GM23338 (cell line): ENCODE measurements at regions not wholly inside any gene's neighbourhood (a gene's known extent, or its start where the extent isn't known, plus 50 kb on each side); places are given as distances from the start of the nearest gene placed in this dataset.

Source experiments
- ATAC-seq: fragments of 200-7000 bp; cut with Tn5 transposase; 3 replicates; pipeline ENCODE4 v1.9.1; 2020
- DNase-seq: peaks from one replicate; pipeline ENCODE4 v3.0.0-alpha.2; 2015; ENCODE audit warnings: low spot score
- H2AFZ ChIP-seq: fragments of 200-600 bp; sonication (generic); 2 replicates; pipeline ENCODE4 v1.8.0; 2016; ENCODE audit warnings: antibody characterized with exemption, mild to moderate bottlenecking, moderate library complexity
- H3F3A ChIP-seq: fragments of 200-600 bp; sonication (generic); replicated peaks from 2 replicates; pipeline ENCODE4 v1.8.0; 2017; ENCODE audit warnings: antibody characterized with exemption, mixed run types, low read depth
- H3K27ac ChIP-seq: fragments of 200-600 bp; sonication (generic); 2 replicates; pipeline ENCODE4 v1.6.1; 2016; ENCODE audit warnings: low read depth
- H3K27me3 ChIP-seq: fragments of 200-600 bp; sonication (generic); 2 replicates; pipeline ENCODE4 v1.8.0; 2016; ENCODE audit warnings: mild to moderate bottlenecking, mixed run types, moderate library complexity; ENCODE audit not compliant: insufficient read depth
- H3K36me3 ChIP-seq: fragments of 200-600 bp; sonication (generic); 2 replicates; pipeline ENCODE4 v1.8.0; 2016; ENCODE audit warnings: mild to moderate bottlenecking; ENCODE audit not compliant: insufficient read depth
- H3K4me1 ChIP-seq: fragments of 200-600 bp; sonication (generic); 2 replicates; pipeline ENCODE4 v1.8.0; 2016; ENCODE audit warnings: mild to moderate bottlenecking, moderate library complexity; ENCODE audit not compliant: insufficient read depth
- H3K4me2 ChIP-seq: fragments of 200-600 bp; sonication (generic); 2 replicates; pipeline ENCODE4 v1.7.1; 2017; ENCODE audit warnings: mixed run types
- H3K4me3 ChIP-seq: fragments of 200-600 bp; sonication (generic); 2 replicates; pipeline ENCODE4 v1.6.1; 2016; ENCODE audit warnings: mixed run types
- H3K79me2 ChIP-seq: fragments of 200-600 bp; sonication (generic); replicated peaks from 2 replicates; pipeline ENCODE4 v1.8.0; 2017; ENCODE audit warnings: mild to moderate bottlenecking; ENCODE audit not compliant: insufficient read depth
- H3K9me2 ChIP-seq: fragments of 200-600 bp; sonication (generic); 2 replicates; pipeline ENCODE4 v1.8.0; 2017; ENCODE audit not compliant: insufficient read depth
- H4K20me1 ChIP-seq: fragments of 200-600 bp; sonication (generic); replicated peaks from 2 replicates; pipeline ENCODE4 v1.8.0; 2017; ENCODE audit warnings: mild to moderate bottlenecking; ENCODE audit not compliant: insufficient read depth
- H3K27ac Mint-ChIP-seq: 2 replicates; pipeline ENCODE4 v1.8.0; 2020; ENCODE audit warnings: inconsistent platforms, mild to moderate bottlenecking, moderate library complexity, mixed read lengths
- H3K27me3 Mint-ChIP-seq: 3 replicates; pipeline ENCODE4 v1.8.0; 2022; ENCODE audit warnings: low read depth, mild to moderate bottlenecking, moderate library complexity, mixed read lengths, inconsistent platforms; ENCODE audit not compliant: insufficient read depth, poor library complexity
- H3K36me3 Mint-ChIP-seq: 3 replicates; pipeline ENCODE4 v1.8.0; 2021; ENCODE audit warnings: low read depth, mild to moderate bottlenecking, inconsistent platforms, moderate library complexity, mixed read lengths
- H3K4me1 Mint-ChIP-seq: 3 replicates; pipeline ENCODE4 v1.8.0; 2020; ENCODE audit warnings: mild to moderate bottlenecking, inconsistent platforms, mixed read lengths
- H3K4me3 Mint-ChIP-seq: 3 replicates; pipeline ENCODE4 v1.8.0; 2021; ENCODE audit warnings: moderate library complexity, mild to moderate bottlenecking, inconsistent platforms, mixed read lengths
- H3K9me3 Mint-ChIP-seq: 3 replicates; pipeline ENCODE4 v1.8.0; 2020; ENCODE audit warnings: moderate library complexity, mild to moderate bottlenecking, inconsistent platforms, mixed read lengths
- CREB1 ChIP-seq: fragments of 250-450 bp; sonication (Bioruptor Pico); IDR thresholded peaks from 2 replicates; pipeline ENCODE4 v1.5.0; 2020; ENCODE audit warnings: low read depth, mild to moderate bottlenecking, moderate library complexity
- EZH2 ChIP-seq: fragments of 200-600 bp; sonication (generic); IDR thresholded peaks from one replicate; pipeline ENCODE4 v1.8.0; 2017; ENCODE audit warnings: antibody characterized with exemption, mild to moderate bottlenecking, low read depth; ENCODE audit not compliant: unreplicated experiment
- EZH2phosphoT487 ChIP-seq: fragments of 200-600 bp; sonication (generic); IDR thresholded peaks from one replicate; pipeline ENCODE4 v1.8.1; 2018; ENCODE audit warnings: antibody characterized with exemption; ENCODE audit not compliant: unreplicated experiment
- JUNB ChIP-seq: IDR thresholded peaks from one replicate; pipeline ENCODE4 v1.6.1; 2016; ENCODE audit warnings: antibody characterized with exemption; ENCODE audit not compliant: unreplicated experiment
- NANOG ChIP-seq: IDR thresholded peaks from 2 replicates; pipeline ENCODE4 v1.6.1; 2016; ENCODE audit warnings: antibody characterized with exemption, borderline replicate concordance
- POLR2AphosphoS5 ChIP-seq: IDR thresholded peaks from 2 replicates; pipeline ENCODE4 v1.6.1; 2016; ENCODE audit warnings: antibody characterized with exemption, low read depth
- STAT1 ChIP-seq: IDR thresholded peaks from one replicate; pipeline ENCODE4 v1.6.1; 2016; ENCODE audit warnings: antibody characterized with exemption; ENCODE audit not compliant: unreplicated experiment
- ZNF114 ChIP-seq: fragments of 250-450 bp; sonication (Bioruptor Pico); IDR thresholded peaks from 2 replicates; pipeline ENCODE4 v1.5.0; 2020; ENCODE audit warnings: mild to moderate bottlenecking, moderate library complexity
- ZNF331 ChIP-seq: fragments of 250-450 bp; sonication (Bioruptor Pico); IDR thresholded peaks from 2 replicates; pipeline ENCODE4 v1.5.0; 2020; ENCODE audit warnings: low read depth, mild to moderate bottlenecking, moderate library complexity
- TF ChIP-seq, protein P1 (sequence below): fragments of 250-450 bp; sonication (Bioruptor Pico); IDR thresholded peaks from 2 replicates; pipeline ENCODE4 v1.5.0; 2020; ENCODE audit warnings: mild to moderate bottlenecking, moderate library complexity
- TF ChIP-seq, protein P2 (sequence below): IDR thresholded peaks from one replicate; pipeline ENCODE4 v1.6.1; 2018; ENCODE audit warnings: antibody characterized with exemption; ENCODE audit not compliant: unreplicated experiment
- TF ChIP-seq, protein P3 (sequence below): IDR thresholded peaks from 2 replicates; pipeline ENCODE4 v1.6.1; 2016; ENCODE audit warnings: antibody characterized with exemption

DNA sequence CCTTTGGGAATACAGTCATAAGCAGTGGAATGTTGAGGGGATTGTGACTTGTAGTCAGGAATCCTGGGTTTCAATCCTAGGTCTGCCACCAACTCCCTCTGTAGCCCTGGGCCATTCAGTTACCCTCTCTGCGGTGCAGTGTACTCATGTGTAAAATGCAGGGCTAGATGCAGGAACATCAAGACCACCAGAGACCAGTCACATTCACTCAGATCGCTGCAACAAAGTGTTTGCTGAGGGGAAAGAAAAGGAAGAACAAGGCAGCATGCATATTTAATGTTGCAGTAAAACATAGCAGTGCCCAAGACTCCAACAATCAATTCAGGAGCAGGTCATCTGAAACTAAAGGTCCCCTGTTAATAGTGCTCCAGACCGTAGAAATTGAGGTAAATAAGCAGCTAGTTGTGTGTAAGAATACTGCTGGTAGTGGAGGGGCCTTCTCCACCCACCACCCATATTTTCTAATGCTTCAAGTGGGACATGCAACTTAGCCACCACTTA, 410.7 kb downstream of the OMA1 start (continued):
- TF ChIP-seq, protein P1, sequence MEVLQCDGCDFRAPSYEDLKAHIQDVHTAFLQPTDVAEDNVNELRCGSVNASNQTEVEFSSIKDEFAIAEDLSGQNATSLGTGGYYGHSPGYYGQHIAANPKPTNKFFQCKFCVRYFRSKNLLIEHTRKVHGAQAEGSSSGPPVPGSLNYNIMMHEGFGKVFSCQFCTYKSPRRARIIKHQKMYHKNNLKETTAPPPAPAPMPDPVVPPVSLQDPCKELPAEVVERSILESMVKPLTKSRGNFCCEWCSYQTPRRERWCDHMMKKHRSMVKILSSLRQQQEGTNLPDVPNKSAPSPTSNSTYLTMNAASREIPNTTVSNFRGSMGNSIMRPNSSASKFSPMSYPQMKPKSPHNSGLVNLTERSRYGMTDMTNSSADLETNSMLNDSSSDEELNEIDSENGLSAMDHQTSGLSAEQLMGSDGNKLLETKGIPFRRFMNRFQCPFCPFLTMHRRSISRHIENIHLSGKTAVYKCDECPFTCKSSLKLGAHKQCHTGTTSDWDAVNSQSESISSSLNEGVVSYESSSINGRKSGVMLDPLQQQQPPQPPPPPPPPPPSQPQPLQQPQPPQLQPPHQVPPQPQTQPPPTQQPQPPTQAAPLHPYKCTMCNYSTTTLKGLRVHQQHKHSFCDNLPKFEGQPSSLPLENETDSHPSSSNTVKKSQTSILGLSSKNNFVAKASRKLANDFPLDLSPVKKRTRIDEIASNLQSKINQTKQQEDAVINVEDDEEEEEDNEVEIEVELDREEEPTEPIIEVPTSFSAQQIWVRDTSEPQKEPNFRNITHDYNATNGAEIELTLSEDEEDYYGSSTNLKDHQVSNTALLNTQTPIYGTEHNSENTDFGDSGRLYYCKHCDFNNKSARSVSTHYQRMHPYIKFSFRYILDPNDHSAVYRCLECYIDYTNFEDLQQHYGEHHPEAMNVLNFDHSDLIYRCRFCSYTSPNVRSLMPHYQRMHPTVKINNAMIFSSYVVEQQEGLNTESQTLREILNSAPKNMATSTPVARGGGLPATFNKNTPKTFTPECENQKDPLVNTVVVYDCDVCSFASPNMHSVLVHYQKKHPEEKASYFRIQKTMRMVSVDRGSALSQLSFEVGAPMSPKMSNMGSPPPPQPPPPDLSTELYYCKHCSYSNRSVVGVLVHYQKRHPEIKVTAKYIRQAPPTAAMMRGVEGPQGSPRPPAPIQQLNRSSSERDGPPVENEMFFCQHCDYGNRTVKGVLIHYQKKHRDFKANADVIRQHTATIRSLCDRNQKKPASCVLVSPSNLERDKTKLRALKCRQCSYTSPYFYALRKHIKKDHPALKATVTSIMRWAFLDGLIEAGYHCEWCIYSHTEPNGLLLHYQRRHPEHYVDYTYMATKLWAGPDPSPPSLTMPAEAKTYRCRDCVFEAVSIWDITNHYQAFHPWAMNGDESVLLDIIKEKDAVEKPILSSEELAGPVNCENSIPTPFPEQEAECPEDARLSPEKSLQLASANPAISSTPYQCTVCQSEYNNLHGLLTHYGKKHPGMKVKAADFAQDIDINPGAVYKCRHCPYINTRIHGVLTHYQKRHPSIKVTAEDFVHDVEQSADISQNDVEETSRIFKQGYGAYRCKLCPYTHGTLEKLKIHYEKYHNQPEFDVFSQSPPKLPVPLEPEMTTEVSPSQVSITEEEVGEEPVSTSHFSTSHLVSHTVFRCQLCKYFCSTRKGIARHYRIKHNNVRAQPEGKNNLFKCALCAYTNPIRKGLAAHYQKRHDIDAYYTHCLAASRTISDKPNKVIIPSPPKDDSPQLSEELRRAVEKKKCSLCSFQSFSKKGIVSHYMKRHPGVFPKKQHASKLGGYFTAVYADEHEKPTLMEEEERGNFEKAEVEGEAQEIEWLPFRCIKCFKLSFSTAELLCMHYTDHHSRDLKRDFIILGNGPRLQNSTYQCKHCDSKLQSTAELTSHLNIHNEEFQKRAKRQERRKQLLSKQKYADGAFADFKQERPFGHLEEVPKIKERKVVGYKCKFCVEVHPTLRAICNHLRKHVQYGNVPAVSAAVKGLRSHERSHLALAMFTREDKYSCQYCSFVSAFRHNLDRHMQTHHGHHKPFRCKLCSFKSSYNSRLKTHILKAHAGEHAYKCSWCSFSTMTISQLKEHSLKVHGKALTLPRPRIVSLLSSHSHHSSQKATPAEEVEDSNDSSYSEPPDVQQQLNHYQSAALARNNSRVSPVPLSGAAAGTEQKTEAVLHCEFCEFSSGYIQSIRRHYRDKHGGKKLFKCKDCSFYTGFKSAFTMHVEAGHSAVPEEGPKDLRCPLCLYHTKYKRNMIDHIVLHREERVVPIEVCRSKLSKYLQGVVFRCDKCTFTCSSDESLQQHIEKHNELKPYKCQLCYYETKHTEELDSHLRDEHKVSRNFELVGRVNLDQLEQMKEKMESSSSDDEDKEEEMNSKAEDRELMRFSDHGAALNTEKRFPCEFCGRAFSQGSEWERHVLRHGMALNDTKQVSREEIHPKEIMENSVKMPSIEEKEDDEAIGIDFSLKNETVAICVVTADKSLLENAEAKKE (CRISPR knock-in tag): no peak
- TF ChIP-seq POLR2AphosphoS5 (no peak), EZH2phosphoT487 (no peak), ZNF114 (CRISPR knock-in tag) (no peak), NANOG (no peak)

GRCh38 chr1:58133562-58133961, 413.0 kb downstream of the OMA1 start:
- H3K9me3 Mint-ChIP-seq: peaks cover 4% of the 10 kb centered on the region; the same call in 2 of the 3 replicates
- H3K79me2 ChIP-seq: no peaks in the 10 kb centered on the region
- TF ChIP-seq, protein P2, sequence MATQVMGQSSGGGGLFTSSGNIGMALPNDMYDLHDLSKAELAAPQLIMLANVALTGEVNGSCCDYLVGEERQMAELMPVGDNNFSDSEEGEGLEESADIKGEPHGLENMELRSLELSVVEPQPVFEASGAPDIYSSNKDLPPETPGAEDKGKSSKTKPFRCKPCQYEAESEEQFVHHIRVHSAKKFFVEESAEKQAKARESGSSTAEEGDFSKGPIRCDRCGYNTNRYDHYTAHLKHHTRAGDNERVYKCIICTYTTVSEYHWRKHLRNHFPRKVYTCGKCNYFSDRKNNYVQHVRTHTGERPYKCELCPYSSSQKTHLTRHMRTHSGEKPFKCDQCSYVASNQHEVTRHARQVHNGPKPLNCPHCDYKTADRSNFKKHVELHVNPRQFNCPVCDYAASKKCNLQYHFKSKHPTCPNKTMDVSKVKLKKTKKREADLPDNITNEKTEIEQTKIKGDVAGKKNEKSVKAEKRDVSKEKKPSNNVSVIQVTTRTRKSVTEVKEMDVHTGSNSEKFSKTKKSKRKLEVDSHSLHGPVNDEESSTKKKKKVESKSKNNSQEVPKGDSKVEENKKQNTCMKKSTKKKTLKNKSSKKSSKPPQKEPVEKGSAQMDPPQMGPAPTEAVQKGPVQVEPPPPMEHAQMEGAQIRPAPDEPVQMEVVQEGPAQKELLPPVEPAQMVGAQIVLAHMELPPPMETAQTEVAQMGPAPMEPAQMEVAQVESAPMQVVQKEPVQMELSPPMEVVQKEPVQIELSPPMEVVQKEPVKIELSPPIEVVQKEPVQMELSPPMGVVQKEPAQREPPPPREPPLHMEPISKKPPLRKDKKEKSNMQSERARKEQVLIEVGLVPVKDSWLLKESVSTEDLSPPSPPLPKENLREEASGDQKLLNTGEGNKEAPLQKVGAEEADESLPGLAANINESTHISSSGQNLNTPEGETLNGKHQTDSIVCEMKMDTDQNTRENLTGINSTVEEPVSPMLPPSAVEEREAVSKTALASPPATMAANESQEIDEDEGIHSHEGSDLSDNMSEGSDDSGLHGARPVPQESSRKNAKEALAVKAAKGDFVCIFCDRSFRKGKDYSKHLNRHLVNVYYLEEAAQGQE: no peak
- TF ChIP-seq ZNF331 (CRISPR knock-in tag): no peak
- TF ChIP-seq JUNB: no peak
- no peak for TF ChIP-seq CREB1 (CRISPR knock-in tag)
- TF ChIP-seq, protein P3, sequence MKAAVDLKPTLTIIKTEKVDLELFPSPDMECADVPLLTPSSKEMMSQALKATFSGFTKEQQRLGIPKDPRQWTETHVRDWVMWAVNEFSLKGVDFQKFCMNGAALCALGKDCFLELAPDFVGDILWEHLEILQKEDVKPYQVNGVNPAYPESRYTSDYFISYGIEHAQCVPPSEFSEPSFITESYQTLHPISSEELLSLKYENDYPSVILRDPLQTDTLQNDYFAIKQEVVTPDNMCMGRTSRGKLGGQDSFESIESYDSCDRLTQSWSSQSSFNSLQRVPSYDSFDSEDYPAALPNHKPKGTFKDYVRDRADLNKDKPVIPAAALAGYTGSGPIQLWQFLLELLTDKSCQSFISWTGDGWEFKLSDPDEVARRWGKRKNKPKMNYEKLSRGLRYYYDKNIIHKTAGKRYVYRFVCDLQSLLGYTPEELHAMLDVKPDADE: no peak
- no peak for TF ChIP-seq STAT1
- no peak for TF ChIP-seq EZH2

More at GRCh38 chr1:58133562-58133961, 413.0 kb downstream of the OMA1 start:
- H3K27ac Mint-ChIP-seq: no peak overlapping the region
- Histone ChIP-seq H3K9me2 (peaks cover 13% of the 10 kb centered on the region; the same call in 1 of the 2 replicates), H3K27me3 (no peaks in the 10 kb centered on the region), H3F3A (no peaks in the 10 kb centered on the region), H4K20me1 (no peaks in the 10 kb centered on the region), H3K4me1 (peaks cover 17% of the 10 kb centered on the region), H3K36me3 (no peaks in the 10 kb centered on the region), H2AFZ (no peak overlapping the region), H3K4me2 (no peak overlapping the region), H3K4me3 (no peak overlapping the region), H3K27ac (no peak overlapping the region)
- no peak overlapping the region for H3K4me3 Mint-ChIP-seq
- H3K27me3 Mint-ChIP-seq: peaks cover 4% of the 10 kb centered on the region
- ATAC-seq (no peak), DNase-seq (no peak)
- peaks cover 11% of the 10 kb centered on the region for H3K36me3 Mint-ChIP-seq
- H3K4me1 Mint-ChIP-seq: peaks cover 15% of the 10 kb centered on the region
